ENCODE measurements at regions not wholly inside any gene's neighbourhood (a gene's known extent, or its start where the extent isn't known, plus 50 kb on each side); places are given as distances from the start of the nearest gene placed in this dataset.

GRCh38 chr4:71107726-71108125 lies 114.3 kb downstream of the DCK start:
- TF ChIP-seq TAF1 (IDR thresholded peaks at IDR 0.05; ENCODE audit: low read depth) (no peak), EP300 (IDR thresholded peaks at IDR 0.05; ENCODE audit: borderline replicate concordance) (no peak), YY1 (IDR thresholded peaks at IDR 0.05; ENCODE audit: low read depth) (no peak), USF1 (IDR thresholded peaks at IDR 0.05) (no peak), NFIC (IDR thresholded peaks at IDR 0.05) (no peak), REST (IDR thresholded peaks at IDR 0.05; ENCODE audit: low read depth) (no peak), TCF12 (IDR thresholded peaks at IDR 0.05; ENCODE audit: low read depth) (no peak)
